ENCODE measurements at regions not wholly inside any gene's neighbourhood (a gene's known extent, or its start where the extent isn't known, plus 50 kb on each side); places are given as distances from the start of the nearest gene placed in this dataset.

DNA sequence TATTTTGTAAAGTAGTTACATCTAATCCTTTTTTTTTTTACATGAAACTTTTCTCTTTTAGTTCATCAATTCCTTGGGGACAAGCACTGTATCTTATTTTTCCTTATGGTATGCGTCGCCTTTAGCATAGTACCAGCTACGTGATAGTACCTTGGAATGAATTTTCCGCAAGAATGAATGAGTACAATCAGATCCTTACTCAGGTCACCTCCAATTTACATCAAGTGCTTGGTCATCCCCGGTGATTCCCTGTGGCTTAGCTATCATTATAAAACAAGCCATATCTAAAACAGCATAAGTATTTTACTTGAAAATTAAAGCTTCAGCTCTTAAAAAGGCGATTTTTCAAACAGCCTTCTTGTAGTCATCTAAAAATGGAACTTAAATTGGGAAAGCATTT lies 680.4 kb upstream of the MAP3K7 start:
- no peaks in the 10 kb centered on the region for H3K27me3 ChIP-seq
- H3K4me1 ChIP-seq, result no peaks in the 10 kb centered on the region
- no peaks in the 10 kb centered on the region for H3K9me3 ChIP-seq
- H3K27ac ChIP-seq, result no peak overlapping the region
- ATAC-seq (ENCODE audit: low FRiP score in 2 of 2) (no peak), DNase-seq (no peak)
- no peaks in the 10 kb centered on the region for H3K36me3 ChIP-seq
- H3K4me3 ChIP-seq, result no peak overlapping the region
- TF ChIP-seq, protein P1, sequence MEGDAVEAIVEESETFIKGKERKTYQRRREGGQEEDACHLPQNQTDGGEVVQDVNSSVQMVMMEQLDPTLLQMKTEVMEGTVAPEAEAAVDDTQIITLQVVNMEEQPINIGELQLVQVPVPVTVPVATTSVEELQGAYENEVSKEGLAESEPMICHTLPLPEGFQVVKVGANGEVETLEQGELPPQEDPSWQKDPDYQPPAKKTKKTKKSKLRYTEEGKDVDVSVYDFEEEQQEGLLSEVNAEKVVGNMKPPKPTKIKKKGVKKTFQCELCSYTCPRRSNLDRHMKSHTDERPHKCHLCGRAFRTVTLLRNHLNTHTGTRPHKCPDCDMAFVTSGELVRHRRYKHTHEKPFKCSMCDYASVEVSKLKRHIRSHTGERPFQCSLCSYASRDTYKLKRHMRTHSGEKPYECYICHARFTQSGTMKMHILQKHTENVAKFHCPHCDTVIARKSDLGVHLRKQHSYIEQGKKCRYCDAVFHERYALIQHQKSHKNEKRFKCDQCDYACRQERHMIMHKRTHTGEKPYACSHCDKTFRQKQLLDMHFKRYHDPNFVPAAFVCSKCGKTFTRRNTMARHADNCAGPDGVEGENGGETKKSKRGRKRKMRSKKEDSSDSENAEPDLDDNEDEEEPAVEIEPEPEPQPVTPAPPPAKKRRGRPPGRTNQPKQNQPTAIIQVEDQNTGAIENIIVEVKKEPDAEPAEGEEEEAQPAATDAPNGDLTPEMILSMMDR (IDR thresholded peaks at IDR 0.05), result no peak
- no peak for TF ChIP-seq EP300 (IDR thresholded peaks at IDR 0.05)
- TF ChIP-seq POLR2AphosphoS5 (IDR thresholded peaks at IDR 0.05), result no peak
- no peak for TF ChIP-seq POLR2A (IDR thresholded peaks at IDR 0.05)
- WGBS, 2 donors, result 82 to 90% methylated on average over 6 of the region's 6 CpGs

GRCh38 chr6:91266156-91266555 lies 679.3 kb upstream of the MAP3K7 start:
- DNase-seq (no peak), ATAC-seq (ENCODE audit: low FRiP score in 2 of 2) (no peak)
- Histone ChIP-seq H3K9me3 (no peaks in the 10 kb centered on the region), H3K36me3 (no peaks in the 10 kb centered on the region), H3K27ac (no peak overlapping the region), H3K4me3 (no peak overlapping the region), H3K4me1 (no peaks in the 10 kb centered on the region), H3K27me3 (no peaks in the 10 kb centered on the region)
- TF ChIP-seq, protein P1 (IDR thresholded peaks at IDR 0.05), result no peak
- TF ChIP-seq POLR2A (IDR thresholded peaks at IDR 0.05) (no peak), EP300 (IDR thresholded peaks at IDR 0.05) (no peak), POLR2AphosphoS5 (IDR thresholded peaks at IDR 0.05) (no peak)

DNA sequence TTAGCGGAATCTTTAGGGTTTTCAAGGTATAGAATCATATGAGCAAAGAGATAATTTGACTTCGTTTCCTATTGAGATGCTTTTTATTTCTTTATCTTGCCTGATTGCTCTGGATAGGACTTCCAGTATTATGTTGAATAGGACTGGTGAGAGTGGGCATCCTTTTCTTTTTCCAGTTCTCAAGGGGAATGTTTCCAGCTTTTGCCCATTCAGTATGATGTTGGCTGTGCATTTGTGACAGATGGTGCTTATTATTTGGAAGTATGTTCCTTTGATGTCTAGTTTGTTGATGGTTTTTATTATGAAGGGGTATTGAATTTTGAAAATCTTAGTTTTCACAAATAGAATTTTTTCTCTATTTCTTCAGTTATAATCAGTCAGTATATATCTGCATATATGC lies 656.6 kb upstream of the MAP3K7 start:
- ATAC-seq (ENCODE audit: low FRiP score in 2 of 2) (no peak), DNase-seq (no peak)
- TF ChIP-seq, protein P1 (IDR thresholded peaks at IDR 0.05), result no peak
- no peak for TF ChIP-seq POLR2A (IDR thresholded peaks at IDR 0.05)
- no peak for TF ChIP-seq EP300 (IDR thresholded peaks at IDR 0.05)
- no peak for TF ChIP-seq POLR2AphosphoS5 (IDR thresholded peaks at IDR 0.05)
- Histone ChIP-seq H3K27me3 (no peaks in the 10 kb centered on the region), H3K9me3 (no peaks in the 10 kb centered on the region), H3K4me3 (no peak overlapping the region), H3K36me3 (no peaks in the 10 kb centered on the region), H3K27ac (no peak overlapping the region), H3K4me1 (no peaks in the 10 kb centered on the region)
- 74 to 81% methylated on average over 2 of the region's 2 CpGs for WGBS, 2 donors

- DNase-seq (no peak), ATAC-seq (ENCODE audit: low FRiP score in 2 of 2) (no peak)
- Histone ChIP-seq H3K27me3 (no peaks in the 10 kb centered on the region), H3K36me3 (no peaks in the 10 kb centered on the region), H3K4me1 (no peaks in the 10 kb centered on the region), H3K27ac (no peak overlapping the region), H3K9me3 (no peaks in the 10 kb centered on the region), H3K4me3 (no peak overlapping the region)
- 88 to 89% methylated on average over 3 of the region's 3 CpGs for WGBS, 2 donors
- TF ChIP-seq POLR2AphosphoS5 (IDR thresholded peaks at IDR 0.05), result no peak
- TF ChIP-seq EP300 (IDR thresholded peaks at IDR 0.05), result no peak
- TF ChIP-seq, protein P1 (IDR thresholded peaks at IDR 0.05), result no peak
- no peak for TF ChIP-seq POLR2A (IDR thresholded peaks at IDR 0.05)
These were observed 655.7 kb upstream of the MAP3K7 start for GRCh38 chr6:91242614-91242949.

DNA sequence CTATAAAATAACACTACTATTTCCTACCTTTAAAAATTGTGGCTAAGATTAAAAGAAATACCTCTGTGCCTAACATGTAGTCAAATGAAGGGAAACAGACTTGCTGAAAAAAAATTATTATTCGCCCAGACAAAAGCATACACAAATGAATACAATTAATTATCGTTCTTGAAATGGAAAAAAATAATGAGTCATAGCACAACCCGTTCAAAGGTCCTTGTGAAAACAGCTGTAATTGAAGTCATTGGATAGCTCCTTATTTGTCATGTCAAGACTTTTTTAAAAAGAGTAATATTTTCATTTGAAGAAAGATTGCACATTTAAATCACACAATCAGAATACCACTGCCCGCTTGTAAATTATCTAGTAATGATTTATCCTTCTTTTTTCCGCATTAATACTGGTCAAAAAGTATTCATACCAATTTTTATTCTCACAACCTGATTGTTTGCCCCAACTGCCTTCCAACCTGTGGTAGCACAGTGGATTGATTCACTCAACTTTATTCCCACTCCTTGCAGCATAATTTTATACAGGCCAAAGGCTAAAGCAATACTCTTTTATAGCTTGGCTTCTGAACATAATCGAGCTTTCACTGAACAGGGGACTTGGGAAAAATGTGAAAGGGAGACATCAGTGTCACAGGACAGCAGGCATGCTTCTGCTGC lies 655.2 kb upstream of the MAP3K7 start:
- no peak overlapping the region for H3K27ac ChIP-seq

More for the DNA sequence above, 655.2 kb upstream of the MAP3K7 start:
- ATAC-seq (ENCODE audit: low FRiP score in 2 of 2) (no peak), DNase-seq (no peak)
- Histone ChIP-seq H3K9me3 (no peaks in the 10 kb centered on the region), H3K4me3 (no peak overlapping the region), H3K27me3 (no peaks in the 10 kb centered on the region), H3K36me3 (no peaks in the 10 kb centered on the region), H3K4me1 (no peaks in the 10 kb centered on the region)
- WGBS, 2 donors, result 74 to 76% methylated on average over 6 of the region's 6 CpGs
- TF ChIP-seq POLR2AphosphoS5 (IDR thresholded peaks at IDR 0.05) (no peak), POLR2A (IDR thresholded peaks at IDR 0.05) (no peak), EP300 (IDR thresholded peaks at IDR 0.05) (no peak)
- TF ChIP-seq, protein P1 (IDR thresholded peaks at IDR 0.05), result no peak

All from upper lobe of left lung (tissue), 6 donors.